NCI-H2029 (cell line): ENCODE measurements at regions not wholly inside any gene's neighbourhood (a gene's known extent, or its start where the extent isn't known, plus 50 kb on each side); places are given as distances from the start of the nearest gene placed in this dataset.
"Not testable (repeated sequence)": the region's sequence is repeated elsewhere in the genome, so short reads cannot be mapped to it uniquely, and the experiment has no call there.

Experiments used
- DNase-seq: peaks from one replicate; lab custom pipeline; 2025; lab: John Stamatoyannopoulos, UW

- no peak for DNase-seq
These were observed 51.4 kb downstream of the SLC41A2 start for GRCh38 chr12:104906695-104907094.

- DNase-seq, result not testable (repeated sequence)
These were observed 52.6 kb downstream of the SLC41A2 start for GRCh38 chr12:104905446-104905845.

DNA sequence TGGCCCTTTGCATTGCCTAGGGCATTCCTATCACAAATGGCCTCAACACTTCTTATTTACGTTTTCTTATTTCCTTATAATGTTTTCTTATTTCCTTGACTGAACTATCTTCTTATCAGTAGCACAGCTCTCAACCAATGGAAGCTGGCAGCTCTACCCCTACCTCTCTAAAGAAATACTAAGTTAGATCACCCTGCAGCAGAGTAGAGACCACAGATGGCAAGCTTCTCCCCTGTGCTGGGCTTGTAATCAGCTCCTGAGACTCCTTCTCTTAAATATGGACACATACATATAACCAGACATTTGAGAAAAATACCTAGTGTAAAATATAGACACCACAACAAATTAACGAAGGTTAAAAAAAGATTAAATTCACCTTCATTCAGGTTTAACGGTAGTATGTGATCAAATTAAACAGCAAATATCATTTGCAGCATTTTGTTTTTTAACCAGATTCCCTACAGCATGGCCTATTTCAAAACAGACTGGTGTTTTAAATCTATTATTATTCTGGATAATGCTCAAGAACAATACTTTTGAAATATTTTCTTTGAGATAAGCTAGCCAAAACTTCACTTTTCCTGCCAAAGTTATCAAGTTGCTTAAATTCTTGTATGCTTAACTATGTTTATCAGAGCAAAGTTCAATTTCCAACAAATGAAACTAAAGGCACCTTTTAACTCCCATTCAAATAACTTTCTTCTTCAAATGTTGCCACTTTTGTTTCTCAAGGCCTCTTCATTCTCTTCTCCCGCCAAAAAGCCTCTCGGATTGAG lies 54.3 kb downstream of the SLC41A2 start:
- DNase-seq, result no peak

- DNase-seq, result no peak
These were observed 56.0 kb downstream of the SLC41A2 start for GRCh38 chr12:104902125-104902524.

- DNase-seq, result no peak
These were observed 61.4 kb downstream of the SLC41A2 start for GRCh38 chr12:104896710-104897109.

DNA sequence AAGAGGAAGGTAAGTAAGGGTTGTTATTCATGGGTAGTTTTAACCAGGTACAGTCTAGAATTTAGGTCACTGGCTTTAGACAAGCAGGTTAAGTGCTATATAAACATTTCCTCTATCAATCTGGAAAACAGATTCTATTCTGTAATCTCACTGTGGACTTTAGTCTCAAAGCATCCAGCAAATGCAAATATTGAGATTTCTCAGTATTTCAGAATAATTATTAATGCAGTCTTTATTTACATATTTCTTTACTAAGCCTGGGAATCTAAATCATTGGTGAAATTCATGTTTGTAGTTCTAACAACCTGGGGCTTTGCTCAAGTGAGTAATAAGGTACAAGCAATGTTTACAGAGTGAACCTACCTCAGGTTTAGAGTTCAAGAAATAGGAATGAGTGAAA lies 61.9 kb downstream of the SLC41A2 start:
- no peak for DNase-seq

- DNase-seq, result no peak
These were observed 62.7 kb downstream of the SLC41A2 start for GRCh38 chr12:104895415-104895814.

DNA sequence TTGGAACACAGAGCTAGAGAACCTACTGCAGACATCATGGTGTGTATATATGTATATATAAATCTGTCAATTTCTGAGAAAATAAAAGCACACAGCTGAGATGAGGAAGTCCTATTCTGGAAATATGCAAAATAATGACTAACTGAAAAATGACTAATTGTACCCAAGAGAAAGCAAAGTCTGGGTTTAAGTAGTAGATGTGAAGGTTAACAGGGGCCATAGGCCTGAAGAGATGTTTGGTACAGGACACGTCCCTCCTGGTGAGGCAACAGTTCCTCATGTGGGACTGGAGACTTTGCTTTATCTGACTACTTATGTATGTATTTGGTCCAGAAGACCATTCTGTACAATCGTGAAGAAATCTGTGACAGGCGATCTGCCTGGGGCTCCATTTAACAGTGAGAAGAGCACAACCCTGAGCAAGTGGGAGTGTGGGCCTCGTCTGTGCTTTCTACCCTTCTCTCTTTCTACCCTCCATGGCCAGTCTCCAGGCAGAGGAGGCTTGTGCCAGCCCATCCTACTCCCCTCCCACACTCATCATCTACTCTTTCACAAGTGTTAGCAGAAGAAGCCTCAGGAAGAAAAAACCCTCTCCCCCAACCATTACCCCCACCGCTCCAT lies 67.5 kb downstream of the SLC41A2 start:
- DNase-seq, result no peak

DNA sequence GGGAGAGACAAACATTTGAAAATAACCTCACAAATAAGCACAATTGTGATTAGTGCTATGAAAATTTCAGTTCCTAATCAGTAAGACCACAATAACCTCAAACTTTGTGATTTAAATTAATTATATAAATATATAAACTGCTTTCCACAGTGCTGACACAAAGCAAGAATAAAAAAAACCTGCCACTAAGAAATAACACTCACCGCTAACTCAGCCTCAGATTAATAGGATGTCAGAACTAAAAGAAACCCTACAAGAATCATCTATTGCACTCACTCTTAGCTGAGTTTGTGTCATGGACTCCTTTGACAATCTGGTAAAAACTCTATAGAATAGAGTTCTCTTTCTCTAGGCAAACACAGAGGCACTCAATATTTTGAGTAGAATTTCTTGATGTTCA lies 68.4 kb downstream of the SLC41A2 start:
- no peak for DNase-seq

GRCh38 chr12:104888892-104889291 lies 69.2 kb downstream of the SLC41A2 start:
- DNase-seq, result no peak

DNA sequence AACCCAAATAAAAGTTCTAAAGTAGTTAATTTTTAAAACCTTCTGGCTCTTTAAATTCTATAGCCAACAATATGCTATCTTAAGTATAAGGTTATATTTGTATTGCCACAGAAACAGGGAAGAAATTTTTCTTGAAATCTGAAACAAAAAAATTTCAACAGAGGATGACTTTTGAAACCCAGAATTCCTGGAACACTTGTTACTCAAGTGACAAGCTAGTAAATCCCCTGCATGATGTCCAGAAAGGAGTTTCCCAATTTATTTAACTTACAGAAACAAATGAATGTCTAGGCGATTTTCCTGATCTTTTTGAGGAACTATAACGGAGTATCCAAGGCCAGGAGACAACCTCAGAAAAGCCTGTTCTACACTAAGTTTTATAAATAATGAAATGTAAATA lies 69.6 kb downstream of the SLC41A2 start:
- DNase-seq, result no peak

GRCh38 chr12:104887452-104887851 lies 70.6 kb downstream of the SLC41A2 start:
- no peak for DNase-seq

DNA sequence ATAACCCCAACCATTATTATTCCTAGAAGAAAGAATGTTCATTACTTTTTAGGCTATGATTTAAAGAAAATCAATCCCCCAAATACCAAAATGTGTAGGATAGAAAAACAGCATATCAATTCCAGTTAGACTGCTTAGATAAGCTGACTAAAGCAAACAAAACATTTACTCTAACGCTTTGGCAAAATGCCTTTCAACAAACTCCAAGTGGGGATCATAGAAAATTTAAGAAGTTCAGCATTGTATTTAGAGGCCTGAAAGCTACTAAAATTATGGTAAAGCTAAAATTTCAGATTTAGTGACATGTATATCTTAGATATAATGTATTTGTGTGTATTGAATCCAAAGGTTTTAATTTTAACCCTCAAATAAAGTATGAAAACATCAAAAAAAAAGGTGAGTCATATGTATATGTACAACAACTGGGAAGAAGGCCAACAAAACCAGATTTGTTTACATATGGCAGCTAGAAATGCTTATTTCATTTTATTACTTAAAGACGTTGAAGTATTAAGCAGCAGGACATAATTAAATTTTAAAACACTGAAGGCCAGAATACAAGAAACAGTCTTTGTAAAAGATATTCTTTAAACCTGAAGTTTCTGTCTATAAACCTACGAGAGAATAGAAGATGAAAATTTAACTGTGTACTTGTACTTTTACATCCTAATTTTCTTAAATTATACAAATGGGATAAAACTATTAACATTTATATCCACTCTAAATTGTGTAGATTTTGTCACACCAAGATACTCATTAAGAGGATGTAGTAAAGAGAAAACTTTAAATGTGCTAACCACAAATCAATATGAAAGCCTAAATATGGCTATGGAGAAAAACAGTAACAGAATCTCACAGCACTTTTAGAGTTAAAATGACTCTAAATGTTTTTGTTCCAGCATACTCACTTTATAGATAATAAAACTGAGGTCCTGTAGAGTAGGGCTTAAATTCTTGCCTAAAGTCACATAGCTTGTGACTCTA lies 71.4 kb downstream of the SLC41A2 start:
- DNase-seq, result no peak

GRCh38 chr12:104878858-104879257 lies 79.2 kb downstream of the SLC41A2 start:
- DNase-seq, result not testable (repeated sequence)

DNA sequence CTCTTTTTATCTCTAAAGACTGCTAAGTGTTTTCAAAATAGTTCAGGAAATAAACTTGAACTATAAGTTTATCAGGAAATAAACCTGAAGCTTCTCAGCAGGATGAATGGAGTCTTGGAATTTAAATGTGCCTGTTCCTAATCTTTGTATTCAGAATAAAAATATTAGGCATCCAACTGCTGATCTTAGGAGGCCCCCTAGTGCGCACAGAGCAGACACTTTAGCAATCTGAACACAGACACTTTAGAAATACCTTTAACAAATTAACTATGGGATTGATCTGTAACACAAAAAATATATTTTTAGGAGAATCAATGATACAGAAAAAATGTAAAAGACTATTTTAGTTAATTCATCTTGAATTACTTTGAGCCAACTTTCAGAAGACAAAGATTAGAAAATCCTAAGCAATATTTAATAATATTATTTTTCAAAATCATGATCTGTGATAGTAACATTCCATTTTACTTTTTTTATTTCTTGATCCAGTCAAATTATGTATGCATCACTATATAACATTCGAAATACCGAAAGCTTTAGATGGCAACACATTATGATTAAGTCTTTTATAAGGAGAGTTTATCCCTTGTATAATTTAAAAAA lies 80.9 kb downstream of the SLC41A2 start:
- peak; percentile 2 for DNase-seq

DNA sequence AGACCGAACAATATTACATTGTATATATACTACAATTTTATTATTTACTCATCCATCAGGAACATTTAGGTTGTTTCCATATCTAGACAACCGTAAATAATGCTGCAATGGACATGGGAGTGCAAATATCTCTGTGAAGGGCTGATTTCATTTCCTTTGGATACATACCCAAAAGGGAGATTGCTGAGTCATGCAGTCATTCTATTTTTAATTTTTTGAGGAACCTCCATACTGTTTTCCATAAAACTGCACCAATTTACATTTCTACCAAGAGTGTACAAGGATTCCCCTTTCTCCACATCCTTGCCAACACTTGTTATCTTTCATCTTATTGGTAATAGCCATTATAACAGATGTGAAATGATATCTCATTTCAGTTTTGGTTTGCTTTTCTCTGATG lies 84.7 kb downstream of the SLC41A2 start:
- peak; percentile 1 for DNase-seq

GRCh38 chr12:104870797-104871196 lies 87.3 kb downstream of the SLC41A2 start:
- no peak for DNase-seq

DNA sequence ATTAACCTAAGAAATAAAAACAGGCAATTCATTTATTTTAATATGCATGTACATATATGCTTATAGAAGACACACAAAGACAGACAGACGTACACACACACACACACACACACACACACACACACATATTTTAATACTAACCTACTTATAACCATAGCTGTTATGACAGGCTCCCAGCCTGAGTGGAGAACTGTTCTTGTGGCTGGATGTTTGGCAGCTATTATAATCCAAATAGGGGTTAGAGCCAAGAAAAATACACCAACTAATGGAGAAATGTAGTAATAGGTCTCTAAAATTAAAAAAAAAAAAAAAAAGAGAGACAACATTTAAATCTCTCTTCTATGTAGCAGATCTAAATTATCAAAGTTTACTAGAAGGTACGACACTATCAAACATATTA lies 91.8 kb downstream of the SLC41A2 start:
- DNase-seq, result no peak

DNA sequence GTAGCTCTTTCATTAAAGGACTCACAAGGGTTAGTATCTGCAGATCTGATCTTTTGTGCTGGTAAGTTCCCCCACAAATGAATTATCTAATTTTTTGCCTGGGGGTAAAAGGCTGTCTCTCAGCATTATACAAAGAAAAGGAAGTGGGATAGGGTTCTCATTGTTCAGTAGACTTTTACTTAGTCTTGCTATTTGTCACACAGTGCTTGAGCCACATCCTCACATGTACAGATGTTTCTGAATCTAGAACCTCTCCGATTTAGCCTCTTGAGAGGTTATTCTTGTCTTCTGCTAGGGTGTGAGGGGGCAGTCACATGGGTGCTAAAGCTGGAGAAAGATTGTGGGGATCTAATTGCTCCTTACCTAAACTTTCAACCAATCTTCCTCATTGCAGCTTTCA lies 93.0 kb downstream of the SLC41A2 start:
- no peak for DNase-seq

- no peak for DNase-seq
These were observed 93.4 kb downstream of the SLC41A2 start for GRCh38 chr12:104864668-104865067.

- DNase-seq, result no peak
These were observed 94.7 kb downstream of the SLC41A2 start for GRCh38 chr12:104863296-104863948.
